Activated B cell treated with CpG ODN at 0.5 μM for 24 hours (primary cell): ENCODE measurements at regions not wholly inside any gene's neighbourhood (a gene's known extent, or its start where the extent isn't known, plus 50 kb on each side); places are given as distances from the start of the nearest gene placed in this dataset.

Source experiments
- ATAC-seq: fragments of 200-7000 bp; cut with Tn5 transposase; one replicate; pipeline ENCODE4 v1.10.0; 2021; ENCODE audit warnings: low read depth, mild to moderate bottlenecking, moderate library complexity
- CTCF ChIA-PET: fragments of 350-600 bp; sonication (Branson Sonifier 250); formaldehyde crosslinking; loops from one replicate; lab custom pipeline; 2021; ENCODE audit warnings: antibody characterized with exemption; lab: Charles Lee
- POLR2A ChIA-PET: fragments of 350-600 bp; sonication (Branson Sonifier 250); formaldehyde crosslinking; loops from one replicate; lab custom pipeline; 2021; ENCODE audit warnings: antibody characterized with exemption; lab: Charles Lee
- DNase-seq: peaks from one replicate; pipeline ENCODE4 v3.0.0; 2022
- H3K27ac Mint-ChIP-seq: one replicate; pipeline ENCODE4 v1.8.0; 2020; ENCODE audit warnings: mixed read lengths
- H3K27me3 Mint-ChIP-seq: one replicate; pipeline ENCODE4 v1.8.0; 2021; ENCODE audit warnings: mixed read lengths
- H3K36me3 Mint-ChIP-seq: one replicate; pipeline ENCODE4 v1.8.0; 2021; ENCODE audit warnings: low read depth, mixed read lengths
- H3K4me1 Mint-ChIP-seq: one replicate; pipeline ENCODE4 v1.8.0; 2021; ENCODE audit warnings: mixed read lengths
- H3K4me3 Mint-ChIP-seq: one replicate; pipeline ENCODE4 v1.8.0; 2020; ENCODE audit warnings: mild to moderate bottlenecking, mixed read lengths
- H3K9me3 Mint-ChIP-seq: one replicate; pipeline ENCODE4 v1.8.0; 2020; ENCODE audit warnings: mixed read lengths
- intact Hi-C: fragments of 100-400 bp; cut with micrococcal nuclease; formaldehyde crosslinking; loops from one replicate; pipeline ENCODE4 v1.15.1; 2024
- TF ChIP-seq, protein P1 (sequence below): fragments of 200-600 bp; IDR thresholded peaks from one replicate; pipeline ENCODE4 v1.8.0; 2022; ENCODE audit warnings: antibody characterized with exemption, mild to moderate bottlenecking

DNA sequence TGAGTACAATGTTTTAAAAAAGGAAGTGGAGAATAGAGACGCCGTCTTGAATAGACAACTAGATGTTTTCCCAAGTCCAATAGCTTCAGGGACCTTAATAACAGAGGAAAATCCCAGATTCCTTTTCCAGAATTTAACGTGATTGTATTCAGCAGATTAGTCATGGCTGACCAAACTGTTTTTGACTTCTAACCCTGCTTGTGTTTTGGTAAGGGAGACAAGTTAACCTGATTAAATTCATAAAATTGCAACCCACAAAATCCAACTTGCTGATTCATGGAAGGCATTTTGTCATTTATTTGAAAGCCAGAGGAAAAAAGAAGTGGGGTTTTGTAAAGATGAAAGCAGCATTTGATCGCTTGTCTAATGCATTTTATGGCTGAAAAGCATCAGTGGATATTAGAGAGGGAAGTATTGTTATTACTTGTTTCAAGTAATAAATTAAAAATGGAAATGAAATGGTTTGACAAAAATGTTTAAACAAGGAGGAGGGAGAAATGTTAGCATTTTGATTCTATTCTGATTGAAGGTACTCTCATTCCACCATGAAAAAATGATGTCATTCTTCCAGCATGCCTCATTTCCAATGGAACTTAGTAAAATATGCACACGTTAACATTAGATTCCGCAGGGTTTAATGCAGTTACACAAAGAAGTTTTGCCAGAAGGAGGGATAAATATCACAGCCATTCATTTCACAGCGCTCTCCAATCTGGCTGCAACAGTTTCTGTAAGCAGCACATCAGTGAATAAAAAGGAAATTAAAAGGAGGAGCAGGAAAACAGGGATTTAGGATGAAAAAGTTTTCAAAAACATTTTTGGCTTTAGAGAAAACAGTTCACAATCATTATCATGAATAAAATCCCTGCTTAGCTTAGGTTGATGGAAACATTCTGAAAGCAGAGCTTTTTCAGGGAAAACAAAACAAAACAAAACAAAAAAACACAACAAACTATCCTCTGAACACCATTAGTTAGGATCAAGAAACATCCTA, 314.7 kb downstream of the PRR16 start:
- TF ChIP-seq, protein P1, sequence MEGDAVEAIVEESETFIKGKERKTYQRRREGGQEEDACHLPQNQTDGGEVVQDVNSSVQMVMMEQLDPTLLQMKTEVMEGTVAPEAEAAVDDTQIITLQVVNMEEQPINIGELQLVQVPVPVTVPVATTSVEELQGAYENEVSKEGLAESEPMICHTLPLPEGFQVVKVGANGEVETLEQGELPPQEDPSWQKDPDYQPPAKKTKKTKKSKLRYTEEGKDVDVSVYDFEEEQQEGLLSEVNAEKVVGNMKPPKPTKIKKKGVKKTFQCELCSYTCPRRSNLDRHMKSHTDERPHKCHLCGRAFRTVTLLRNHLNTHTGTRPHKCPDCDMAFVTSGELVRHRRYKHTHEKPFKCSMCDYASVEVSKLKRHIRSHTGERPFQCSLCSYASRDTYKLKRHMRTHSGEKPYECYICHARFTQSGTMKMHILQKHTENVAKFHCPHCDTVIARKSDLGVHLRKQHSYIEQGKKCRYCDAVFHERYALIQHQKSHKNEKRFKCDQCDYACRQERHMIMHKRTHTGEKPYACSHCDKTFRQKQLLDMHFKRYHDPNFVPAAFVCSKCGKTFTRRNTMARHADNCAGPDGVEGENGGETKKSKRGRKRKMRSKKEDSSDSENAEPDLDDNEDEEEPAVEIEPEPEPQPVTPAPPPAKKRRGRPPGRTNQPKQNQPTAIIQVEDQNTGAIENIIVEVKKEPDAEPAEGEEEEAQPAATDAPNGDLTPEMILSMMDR, result no peak
- ChIA-PET POLR2A (no interaction called here), CTCF (no interaction called here)
- Mint-ChIP-seq H3K36me3 (no peaks in the 10 kb centered on the region), H3K4me3 (no peak overlapping the region), H3K9me3 (no peaks in the 10 kb centered on the region), H3K4me1 (no peaks in the 10 kb centered on the region), H3K27ac (no peak overlapping the region), H3K27me3 (no peaks in the 10 kb centered on the region)
- intact Hi-C loops, result no loop called here
- DNase-seq (no peak), ATAC-seq (no peak)

DNA sequence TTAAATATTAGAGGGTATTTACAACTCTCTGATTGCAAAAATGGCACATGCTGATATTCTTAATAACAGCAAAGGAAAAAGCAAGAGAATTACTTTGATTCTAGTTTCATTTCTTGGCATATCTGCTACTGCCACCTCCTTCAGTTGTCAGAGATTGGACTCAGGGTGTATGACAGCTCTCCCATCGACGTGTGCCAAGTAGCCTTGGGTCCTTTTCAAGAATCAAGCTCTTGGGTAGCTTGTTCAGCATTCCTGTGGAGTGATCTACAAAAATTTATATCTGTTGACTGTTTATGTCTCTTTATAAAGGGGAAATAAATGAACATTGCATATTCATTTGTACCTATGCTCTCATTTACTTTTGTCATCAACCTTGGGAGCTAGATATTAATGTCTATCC, 315.6 kb downstream of the PRR16 start:
- no peak for ATAC-seq
- POLR2A ChIA-PET, result no interaction called here

DNA sequence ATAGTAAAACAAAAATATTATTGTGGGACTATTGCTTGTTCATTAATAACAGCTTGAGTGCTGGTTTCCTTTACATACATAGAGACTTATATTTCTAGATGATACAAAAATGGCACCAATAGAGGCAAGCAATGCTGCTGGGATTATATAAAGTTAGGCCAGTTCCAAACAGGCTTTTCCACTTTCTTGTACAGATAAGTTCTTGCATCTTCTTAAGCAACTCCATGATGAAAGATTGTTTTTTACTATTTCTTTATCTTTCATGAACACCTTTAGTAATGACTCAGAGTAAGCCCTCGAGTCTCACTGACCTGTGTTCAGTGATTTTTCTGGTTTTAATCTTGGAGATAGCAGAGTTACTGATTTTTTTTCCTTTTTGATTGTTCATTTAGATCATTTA, 324.4 kb downstream of the PRR16 start:
- ChIA-PET POLR2A (no interaction called here), CTCF (no interaction called here)
- TF ChIP-seq, protein P1, result no peak
- intact Hi-C loops, result no loop called here
- H3K27ac Mint-ChIP-seq, result no peak overlapping the region
- no peak for ATAC-seq
- H3K4me1 Mint-ChIP-seq, result no peaks in the 10 kb centered on the region
- no peak for DNase-seq
- H3K4me3 Mint-ChIP-seq, result no peak overlapping the region
- H3K36me3 Mint-ChIP-seq, result no peaks in the 10 kb centered on the region
- no peaks in the 10 kb centered on the region for H3K9me3 Mint-ChIP-seq
- no peaks in the 10 kb centered on the region for H3K27me3 Mint-ChIP-seq

More for the DNA sequence above, 315.6 kb downstream of the PRR16 start:
- Mint-ChIP-seq H3K27me3 (no peaks in the 10 kb centered on the region), H3K4me3 (no peak overlapping the region), H3K27ac (no peak overlapping the region), H3K9me3 (no peaks in the 10 kb centered on the region), H3K4me1 (no peaks in the 10 kb centered on the region), H3K36me3 (no peaks in the 10 kb centered on the region)
- CTCF ChIA-PET, result no interaction called here
- DNase-seq, result no peak
- intact Hi-C loops, result no loop called here
- TF ChIP-seq, protein P1, result no peak

DNA sequence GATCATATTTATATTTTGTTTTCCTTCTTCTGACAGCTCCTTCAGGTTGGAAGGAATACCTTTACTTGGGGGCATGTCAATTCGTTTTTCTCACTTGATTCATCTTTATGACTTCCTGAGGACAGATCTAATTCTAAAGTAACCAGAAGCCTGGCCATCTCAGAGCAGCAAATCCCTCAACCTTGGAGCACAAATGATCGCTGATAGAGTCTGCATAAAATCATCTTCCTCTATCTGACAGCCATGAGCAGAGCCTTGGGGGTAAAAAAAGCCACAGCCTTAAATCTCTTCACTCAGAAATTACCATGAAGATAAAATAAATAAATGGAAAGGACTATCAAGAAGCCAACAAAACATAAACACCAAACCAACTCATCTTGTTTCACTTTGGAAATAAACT, 325.8 kb downstream of the PRR16 start:
- no peak overlapping the region for H3K4me3 Mint-ChIP-seq
- H3K27me3 Mint-ChIP-seq, result no peaks in the 10 kb centered on the region
- ATAC-seq, result no peak
- no peaks in the 10 kb centered on the region for H3K4me1 Mint-ChIP-seq
- H3K27ac Mint-ChIP-seq, result no peak overlapping the region
- TF ChIP-seq, protein P1, result no peak
- CTCF ChIA-PET, result no interaction called here
- no peaks in the 10 kb centered on the region for H3K9me3 Mint-ChIP-seq
- no peak for DNase-seq
- no peaks in the 10 kb centered on the region for H3K36me3 Mint-ChIP-seq
- POLR2A ChIA-PET, result no interaction called here
- intact Hi-C loops, result no loop called here

DNA sequence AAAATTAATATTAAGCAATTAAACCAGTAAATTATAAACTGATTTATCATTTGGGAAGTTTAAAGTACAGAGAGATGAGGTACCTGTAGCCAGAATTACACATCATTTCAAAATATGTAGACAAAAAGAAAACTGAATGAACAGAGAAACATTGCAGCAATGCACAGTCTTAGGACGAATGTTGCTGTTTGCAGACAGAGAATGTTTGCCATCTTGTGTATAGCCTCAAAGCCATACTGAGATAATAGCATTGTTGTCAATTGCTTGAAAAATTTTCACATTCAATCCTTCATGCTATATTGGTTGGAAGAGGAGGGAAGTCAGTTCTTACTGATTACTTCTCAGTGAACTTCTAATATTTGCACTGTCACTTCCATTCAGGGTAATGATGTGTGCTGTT, 326.2 kb downstream of the PRR16 start:
- intact Hi-C loops, result no loop called here
- H3K27me3 Mint-ChIP-seq, result no peaks in the 10 kb centered on the region
- ChIA-PET CTCF (no interaction called here), POLR2A (no interaction called here)
- H3K4me3 Mint-ChIP-seq, result no peak overlapping the region
- TF ChIP-seq, protein P1, result no peak
- DNase-seq, result no peak
- ATAC-seq, result no peak
- no peaks in the 10 kb centered on the region for H3K9me3 Mint-ChIP-seq
- H3K27ac Mint-ChIP-seq, result no peak overlapping the region
- no peaks in the 10 kb centered on the region for H3K36me3 Mint-ChIP-seq
- no peaks in the 10 kb centered on the region for H3K4me1 Mint-ChIP-seq
